ENCODE measurements at regions not wholly inside any gene's neighbourhood (a gene's known extent, or its start where the extent isn't known, plus 50 kb on each side); places are given as distances from the start of the nearest gene placed in this dataset.

GRCh38 chr2:215635788-215636139 lies 199.9 kb upstream of the FN1 start:
- TF ChIP-seq CTCF (IDR thresholded peaks at IDR 0.05), result no peak
- TF ChIP-seq POLR2A (IDR thresholded peaks at IDR 0.05), result no peak

Data from right lobe of liver (tissue), 4 donors.